ENCODE measurements at regions not wholly inside any gene's neighbourhood (a gene's known extent, or its start where the extent isn't known, plus 50 kb on each side); places are given as distances from the start of the nearest gene placed in this dataset.

GRCh38 chr16:64659866-64660265, 462.0 kb downstream of the CDH11 start:
- Histone ChIP-seq H3K36me3 (ENCODE audit: insufficient read depth, low read length) (no peaks in the 10 kb centered on the region), H3K27ac (ENCODE audit: low read depth, low read length) (no peak overlapping the region), H3K4me1 (ENCODE audit: insufficient read depth, low read length) (no peaks in the 10 kb centered on the region), H3K27me3 (ENCODE audit: insufficient read depth, low read length, poor library complexity, severe bottlenecking) (no peaks in the 10 kb centered on the region), H3K4me3 (ENCODE audit: low read length) (no peak overlapping the region), H3K9me3 (ENCODE audit: low read length) (no peaks in the 10 kb centered on the region)
- Mint-ChIP-seq H3K27me3 (no peaks in the 10 kb centered on the region), H3K27ac (no peak overlapping the region), H3K4me3 (no peak overlapping the region), H3K36me3 (no peaks in the 10 kb centered on the region), H3K9me3 (peaks cover 3 to 45% (median 8%) of the 10 kb centered on the region in 5 donors), H3K4me1 (no peaks in the 10 kb centered on the region)
- ChIA-PET POLR2A (no interaction called here), CTCF (no interaction called here)
- no peak for DNase-seq

- Mint-ChIP-seq H3K27ac (no peak overlapping the region), H3K36me3 (no peaks in the 10 kb centered on the region), H3K9me3 (peaks cover 3 to 54% (median 14%) of the 10 kb centered on the region in 5 donors), H3K27me3 (no peaks in the 10 kb centered on the region), H3K4me3 (no peak overlapping the region), H3K4me1 (no peaks in the 10 kb centered on the region)
- Histone ChIP-seq H3K27ac (ENCODE audit: low read depth, low read length) (no peak overlapping the region), H3K9me3 (ENCODE audit: low read length) (no peaks in the 10 kb centered on the region), H3K27me3 (ENCODE audit: insufficient read depth, low read length, poor library complexity, severe bottlenecking) (no peaks in the 10 kb centered on the region), H3K36me3 (ENCODE audit: insufficient read depth, low read length) (no peaks in the 10 kb centered on the region), H3K4me1 (ENCODE audit: insufficient read depth, low read length) (no peaks in the 10 kb centered on the region), H3K4me3 (ENCODE audit: low read length) (no peak overlapping the region)
- CTCF ChIA-PET, result no interaction called here
- DNase-seq, result no peak
- POLR2A ChIA-PET, result no interaction called here
Measured at GRCh38 chr16:64657316-64658011, 464.4 kb downstream of the CDH11 start.

- ChIA-PET CTCF (no interaction called here), POLR2A (no interaction called here)
- Histone ChIP-seq H3K9me3 (ENCODE audit: low read length) (no peaks in the 10 kb centered on the region), H3K4me3 (ENCODE audit: low read length) (no peak overlapping the region), H3K27me3 (ENCODE audit: insufficient read depth, low read length, poor library complexity, severe bottlenecking) (no peaks in the 10 kb centered on the region), H3K4me1 (ENCODE audit: insufficient read depth, low read length) (no peaks in the 10 kb centered on the region), H3K27ac (ENCODE audit: low read depth, low read length) (no peak overlapping the region), H3K36me3 (ENCODE audit: insufficient read depth, low read length) (no peaks in the 10 kb centered on the region)
- H3K27ac Mint-ChIP-seq, result peak overlapping the region in 1 of 8 donors; percentile 73
- H3K9me3 Mint-ChIP-seq, result peaks cover 5 to 52% (median 16%) of the 10 kb centered on the region in 5 donors
- no peaks in the 10 kb centered on the region for H3K4me1 Mint-ChIP-seq
- H3K36me3 Mint-ChIP-seq, result no peaks in the 10 kb centered on the region
- DNase-seq, result no peak
- no peaks in the 10 kb centered on the region for H3K27me3 Mint-ChIP-seq
- no peak overlapping the region for H3K4me3 Mint-ChIP-seq
Measured at GRCh38 chr16:64656471-64656870, 465.4 kb downstream of the CDH11 start.

GRCh38 chr16:64654178-64654577, 467.7 kb downstream of the CDH11 start:
- H3K27me3 Mint-ChIP-seq, result no peaks in the 10 kb centered on the region
- no peak overlapping the region for H3K4me3 ChIP-seq (ENCODE audit: low read length)
- no peak overlapping the region for H3K4me3 Mint-ChIP-seq
- POLR2A ChIA-PET, result no interaction called here
- H3K9me3 ChIP-seq (ENCODE audit: low read length), result no peaks in the 10 kb centered on the region
- H3K4me1 ChIP-seq (ENCODE audit: insufficient read depth, low read length), result no peaks in the 10 kb centered on the region
- no peaks in the 10 kb centered on the region for H3K36me3 ChIP-seq (ENCODE audit: insufficient read depth, low read length)
- H3K27ac Mint-ChIP-seq, result no peak overlapping the region
- H3K27me3 ChIP-seq (ENCODE audit: insufficient read depth, low read length, poor library complexity, severe bottlenecking), result no peaks in the 10 kb centered on the region
- H3K27ac ChIP-seq (ENCODE audit: low read depth, low read length), result no peak overlapping the region
- peaks cover 17 to 55% (median 19%) of the 10 kb centered on the region in 5 donors for H3K9me3 Mint-ChIP-seq
- CTCF ChIA-PET, result no interaction called here
- no peaks in the 10 kb centered on the region for H3K36me3 Mint-ChIP-seq
- no peaks in the 10 kb centered on the region for H3K4me1 Mint-ChIP-seq
- DNase-seq, result no peak

- no peak overlapping the region for H3K4me3 ChIP-seq (ENCODE audit: low read length)
- Mint-ChIP-seq H3K27me3 (no peaks in the 10 kb centered on the region), H3K4me3 (no peak overlapping the region), H3K9me3 (peaks cover 18 to 46% (median 27%) of the 10 kb centered on the region in 5 donors), H3K4me1 (no peaks in the 10 kb centered on the region), H3K36me3 (no peaks in the 10 kb centered on the region), H3K27ac (no peak overlapping the region)
- no peaks in the 10 kb centered on the region for H3K4me1 ChIP-seq (ENCODE audit: insufficient read depth, low read length)
- no peak overlapping the region for H3K27ac ChIP-seq (ENCODE audit: low read depth, low read length)
- H3K27me3 ChIP-seq (ENCODE audit: insufficient read depth, low read length, poor library complexity, severe bottlenecking), result no peaks in the 10 kb centered on the region
- H3K9me3 ChIP-seq (ENCODE audit: low read length), result peaks cover 3% of the 10 kb centered on the region
- DNase-seq, result no peak
- no peaks in the 10 kb centered on the region for H3K36me3 ChIP-seq (ENCODE audit: insufficient read depth, low read length)
- ChIA-PET POLR2A (no interaction called here), CTCF (no interaction called here)
Measured at GRCh38 chr16:64648282-64648681, 473.6 kb downstream of the CDH11 start.

- Mint-ChIP-seq H3K27ac (no peak overlapping the region), H3K36me3 (no peaks in the 10 kb centered on the region), H3K27me3 (no peaks in the 10 kb centered on the region), H3K9me3 (peaks cover 6 to 36% (median 11%) of the 10 kb centered on the region in 5 donors), H3K4me1 (no peaks in the 10 kb centered on the region), H3K4me3 (no peak overlapping the region)
- Histone ChIP-seq H3K36me3 (ENCODE audit: insufficient read depth, low read length) (no peaks in the 10 kb centered on the region), H3K4me3 (ENCODE audit: low read length) (no peak overlapping the region), H3K27me3 (ENCODE audit: insufficient read depth, low read length, poor library complexity, severe bottlenecking) (no peaks in the 10 kb centered on the region), H3K27ac (ENCODE audit: low read depth, low read length) (no peak overlapping the region), H3K4me1 (ENCODE audit: insufficient read depth, low read length) (no peaks in the 10 kb centered on the region), H3K9me3 (ENCODE audit: low read length) (no peaks in the 10 kb centered on the region)
- DNase-seq, result no peak
- CTCF ChIA-PET, result no interaction called here
- POLR2A ChIA-PET, result no interaction called here
Measured at GRCh38 chr16:64641343-64641742, 480.5 kb downstream of the CDH11 start.

GRCh38 chr16:64638766-64639165, 483.1 kb downstream of the CDH11 start:
- Mint-ChIP-seq H3K9me3 (peaks cover 5 to 39% (median 8%) of the 10 kb centered on the region in 5 donors), H3K4me3 (no peak overlapping the region), H3K27me3 (no peaks in the 10 kb centered on the region), H3K27ac (no peak overlapping the region), H3K36me3 (no peaks in the 10 kb centered on the region), H3K4me1 (no peaks in the 10 kb centered on the region)
- DNase-seq, result no peak
- Histone ChIP-seq H3K4me1 (ENCODE audit: insufficient read depth, low read length) (no peaks in the 10 kb centered on the region), H3K9me3 (ENCODE audit: low read length) (no peaks in the 10 kb centered on the region), H3K27ac (ENCODE audit: low read depth, low read length) (no peak overlapping the region), H3K36me3 (ENCODE audit: insufficient read depth, low read length) (no peaks in the 10 kb centered on the region), H3K27me3 (ENCODE audit: insufficient read depth, low read length, poor library complexity, severe bottlenecking) (no peaks in the 10 kb centered on the region), H3K4me3 (ENCODE audit: low read length) (no peak overlapping the region)
- ChIA-PET CTCF (no interaction called here), POLR2A (no interaction called here)

GRCh38 chr16:64629622-64630021, 492.2 kb downstream of the CDH11 start:
- Mint-ChIP-seq H3K4me3 (no peak overlapping the region), H3K4me1 (no peaks in the 10 kb centered on the region), H3K27me3 (no peaks in the 10 kb centered on the region), H3K27ac (no peak overlapping the region), H3K9me3 (peaks cover 7 to 25% (median 16%) of the 10 kb centered on the region in 5 donors), H3K36me3 (no peaks in the 10 kb centered on the region)
- Histone ChIP-seq H3K27me3 (ENCODE audit: insufficient read depth, low read length, poor library complexity, severe bottlenecking) (no peaks in the 10 kb centered on the region), H3K27ac (ENCODE audit: low read depth, low read length) (no peak overlapping the region), H3K36me3 (ENCODE audit: insufficient read depth, low read length) (no peaks in the 10 kb centered on the region), H3K4me3 (ENCODE audit: low read length) (no peak overlapping the region), H3K4me1 (ENCODE audit: insufficient read depth, low read length) (no peaks in the 10 kb centered on the region), H3K9me3 (ENCODE audit: low read length) (no peaks in the 10 kb centered on the region)
- ChIA-PET CTCF (no interaction called here), POLR2A (no interaction called here)
- DNase-seq, result no peak

GRCh38 chr16:64627781-64628180, 494.1 kb downstream of the CDH11 start:
- CTCF ChIA-PET, result no interaction called here
- no peaks in the 10 kb centered on the region for H3K27me3 Mint-ChIP-seq

More at GRCh38 chr16:64627781-64628180, 494.1 kb downstream of the CDH11 start:
- Mint-ChIP-seq H3K9me3 (peaks cover 7 to 31% (median 20%) of the 10 kb centered on the region in 5 donors), H3K4me1 (no peaks in the 10 kb centered on the region), H3K4me3 (no peak overlapping the region), H3K27ac (no peak overlapping the region), H3K36me3 (no peaks in the 10 kb centered on the region)
- Histone ChIP-seq H3K9me3 (ENCODE audit: low read length) (no peaks in the 10 kb centered on the region), H3K4me3 (ENCODE audit: low read length) (no peak overlapping the region), H3K27ac (ENCODE audit: low read depth, low read length) (no peak overlapping the region), H3K27me3 (ENCODE audit: insufficient read depth, low read length, poor library complexity, severe bottlenecking) (no peaks in the 10 kb centered on the region), H3K4me1 (ENCODE audit: insufficient read depth, low read length) (no peaks in the 10 kb centered on the region), H3K36me3 (ENCODE audit: insufficient read depth, low read length) (no peaks in the 10 kb centered on the region)
- POLR2A ChIA-PET, result no interaction called here
- DNase-seq, result no peak

All from CD8-positive, alpha-beta memory T cell (primary cell).